Mucosa of rectum (tissue), 2 donors: ENCODE measurements at regions not wholly inside any gene's neighbourhood (a gene's known extent, or its start where the extent isn't known, plus 50 kb on each side); places are given as distances from the start of the nearest gene placed in this dataset.
"Not testable (repeated sequence)": the region's sequence is repeated elsewhere in the genome, so short reads cannot be mapped to it uniquely, and the experiment has no call there.

Source experiments
- H3K27ac ChIP-seq, 2 donors: one replicate each; pipeline ENCODE4 v1.7.0; 2013; ENCODE audit warnings: inconsistent platforms in 2 of 2, low read depth in 2 of 2, low read length in 2 of 2
- H3K27me3 ChIP-seq, 2 donors: one replicate each; pipeline ENCODE4 v1.7.0; 2013; ENCODE audit warnings: low read length in 2 of 2; ENCODE audit not compliant: control insufficient read depth in 2 of 2, insufficient read depth in 2 of 2
- H3K36me3 ChIP-seq, 2 donors: one replicate each; pipeline ENCODE4 v1.7.0; 2013; ENCODE audit warnings: low read length in 2 of 2; ENCODE audit not compliant: control insufficient read depth in 2 of 2, insufficient read depth in 2 of 2
- H3K4me1 ChIP-seq, 2 donors: one replicate each; pipeline ENCODE4 v1.7.0; 2013; ENCODE audit warnings: low read length in 2 of 2, mild to moderate bottlenecking in 1 of 2; ENCODE audit not compliant: control insufficient read depth in 2 of 2, insufficient read depth in 2 of 2
- H3K4me3 ChIP-seq, 2 donors: one replicate each; pipeline ENCODE4 v1.7.0; 2013; ENCODE audit warnings: low read length in 2 of 2
- H3K9ac ChIP-seq, 2 donors: one replicate each; pipeline ENCODE4 v1.7.0; 2013; ENCODE audit warnings: low read length in 2 of 2, low read depth in 1 of 2, mild to moderate bottlenecking in 1 of 2
- H3K9me3 ChIP-seq, 2 donors: one replicate each; pipeline ENCODE4 v1.7.0; 2013; ENCODE audit warnings: low read length in 2 of 2; ENCODE audit not compliant: control insufficient read depth in 2 of 2
- donor health status: healthy.
- donor health status: Normal muscosa, but diverticular disease.

GRCh38 chr16:34099028-34099427, 639.6 kb downstream of the TP53TG3F start:
- not testable (repeated sequence) for H3K4me3 ChIP-seq, H3K27ac ChIP-seq, H3K27me3 ChIP-seq, H3K4me1 ChIP-seq, H3K36me3 ChIP-seq, H3K9ac ChIP-seq
- peaks cover 12 to 30% of the 10 kb centered on the region in 2 donors for H3K9me3 ChIP-seq
